Kidney (tissue), 13 donors: ENCODE measurements at regions not wholly inside any gene's neighbourhood (a gene's known extent, or its start where the extent isn't known, plus 50 kb on each side); places are given as distances from the start of the nearest gene placed in this dataset.

ENCODE experiments used
- DNase-seq, 5 donors: peaks; one replicate each; pipeline ENCODE4 v3.0.0-alpha.2; 2013 to 2020
- FAIRE-seq: peaks from 2 replicates; lab custom pipeline; 2012; peaks lifted over from hg19 to GRCh38; lab: Jason Lieb, UNC
- H3K27ac ChIP-seq, 2 donors: one replicate each; pipeline ENCODE4 v1.7.0; 2013; ENCODE audit warnings: low read depth in 2 of 2, low read length in 2 of 2, inconsistent platforms in 1 of 2
- H3K27me3 ChIP-seq: one replicate; pipeline ENCODE4 v1.7.1; 2013; ENCODE audit warnings: low read length, inconsistent platforms; ENCODE audit not compliant: control insufficient read depth, insufficient read depth
- H3K36me3 ChIP-seq, 3 donors: one replicate each; pipeline versions ENCODE4 v1.7.0 to v1.7.1; 2013; ENCODE audit warnings: low read length in 3 of 3, control low read depth in 1 of 3, inconsistent platforms in 1 of 3; ENCODE audit not compliant: insufficient read depth in 3 of 3, control insufficient read depth in 2 of 3
- H3K4me1 ChIP-seq, 3 donors: one replicate each; pipeline versions ENCODE4 v1.7.0 to v1.7.1; 2013; ENCODE audit warnings: low read length in 3 of 3, inconsistent platforms in 1 of 3, low read depth in 1 of 3; ENCODE audit not compliant: control insufficient read depth in 2 of 3, insufficient read depth in 2 of 3
- H3K4me3 ChIP-seq, 3 donors: one replicate each; pipeline versions ENCODE4 v1.7.0 to v1.8.1; 2013; ENCODE audit warnings: low read length in 3 of 3, control low read depth in 1 of 3, inconsistent platforms in 1 of 3
- H3K9ac ChIP-seq, 3 donors: one replicate each; pipeline versions ENCODE4 v1.7.0 to v1.7.1; 2013; ENCODE audit warnings: low read length in 3 of 3, control low read depth in 1 of 3, inconsistent platforms in 1 of 3
- H3K9me3 ChIP-seq, 3 donors: one replicate each; pipeline versions ENCODE4 v1.7.0 to v1.7.1; 2013; ENCODE audit warnings: low read length in 3 of 3, control low read depth in 1 of 3, inconsistent platforms in 1 of 3; ENCODE audit not compliant: control insufficient read depth in 2 of 3, insufficient read depth in 1 of 3
- intact Hi-C: fragments of 100-400 bp; cut with DNase I; formaldehyde crosslinking; loops from one replicate; pipeline ENCODE4 v1.11.1; 2022
- TF ChIP-seq, protein P1 (sequence below): IDR thresholded peaks from 3 replicates; pipeline ENCODE4 v1.5.1; 2012; ENCODE audit warnings: mild to moderate bottlenecking, moderate library complexity, borderline replicate concordance; ENCODE audit not compliant: insufficient read depth; ENCODE audit errors: extremely low read depth
- donor health status: control.
- donor health status: control.
- donor health status: control.
- donor health status: control.
- donor health status: control.
- donor health status: DM: yes; HTN: yes; CAD: no.
- donor health status: Normal renal cell carcinoma (clear cell type).

GRCh38 chr14:55807053-55807880 lies 227.3 kb downstream of the KTN1 start:
- Histone ChIP-seq H3K27me3 (no peaks in the 10 kb centered on the region), H3K4me1 (peaks cover 0 to 9% (median 8%) of the 10 kb centered on the region in 3 donors), H3K36me3 (no peaks in the 10 kb centered on the region), H3K9ac (no peak overlapping the region), H3K4me3 (no peak overlapping the region), H3K9me3 (no peaks in the 10 kb centered on the region), H3K27ac (peak overlapping the region; percentile 3 to 6)
- DNase-seq = peak; percentile 57 to 94 (median 72)
- TF ChIP-seq, protein P1, sequence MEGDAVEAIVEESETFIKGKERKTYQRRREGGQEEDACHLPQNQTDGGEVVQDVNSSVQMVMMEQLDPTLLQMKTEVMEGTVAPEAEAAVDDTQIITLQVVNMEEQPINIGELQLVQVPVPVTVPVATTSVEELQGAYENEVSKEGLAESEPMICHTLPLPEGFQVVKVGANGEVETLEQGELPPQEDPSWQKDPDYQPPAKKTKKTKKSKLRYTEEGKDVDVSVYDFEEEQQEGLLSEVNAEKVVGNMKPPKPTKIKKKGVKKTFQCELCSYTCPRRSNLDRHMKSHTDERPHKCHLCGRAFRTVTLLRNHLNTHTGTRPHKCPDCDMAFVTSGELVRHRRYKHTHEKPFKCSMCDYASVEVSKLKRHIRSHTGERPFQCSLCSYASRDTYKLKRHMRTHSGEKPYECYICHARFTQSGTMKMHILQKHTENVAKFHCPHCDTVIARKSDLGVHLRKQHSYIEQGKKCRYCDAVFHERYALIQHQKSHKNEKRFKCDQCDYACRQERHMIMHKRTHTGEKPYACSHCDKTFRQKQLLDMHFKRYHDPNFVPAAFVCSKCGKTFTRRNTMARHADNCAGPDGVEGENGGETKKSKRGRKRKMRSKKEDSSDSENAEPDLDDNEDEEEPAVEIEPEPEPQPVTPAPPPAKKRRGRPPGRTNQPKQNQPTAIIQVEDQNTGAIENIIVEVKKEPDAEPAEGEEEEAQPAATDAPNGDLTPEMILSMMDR = no peak
- no peak for FAIRE-seq
- intact Hi-C loops = no loop called here

- no peaks in the 10 kb centered on the region for H3K27me3 ChIP-seq
- DNase-seq (no peak), FAIRE-seq (no peak)
- H3K9me3 ChIP-seq = no peaks in the 10 kb centered on the region
- H3K9ac ChIP-seq = no peak overlapping the region
- H3K4me1 ChIP-seq = peaks cover 0 to 9% (median 8%) of the 10 kb centered on the region in 3 donors
- TF ChIP-seq, protein P1 = no peak
- H3K36me3 ChIP-seq = no peaks in the 10 kb centered on the region
- intact Hi-C loops = no loop called here
- no peak overlapping the region for H3K4me3 ChIP-seq
- H3K27ac ChIP-seq = peak overlapping the region in 1 of 2 donors; percentile 6
These were observed 227.9 kb downstream of the KTN1 start for GRCh38 chr14:55807881-55808379.

- no peaks in the 10 kb centered on the region for H3K9me3 ChIP-seq
- FAIRE-seq = no peak
- no peak for DNase-seq
- no peaks in the 10 kb centered on the region for H3K36me3 ChIP-seq
- no peaks in the 10 kb centered on the region for H3K4me1 ChIP-seq
- intact Hi-C loops = no loop called here
- no peak overlapping the region for H3K27ac ChIP-seq
- H3K9ac ChIP-seq = no peak overlapping the region
- TF ChIP-seq, protein P1 = no peak
- no peaks in the 10 kb centered on the region for H3K27me3 ChIP-seq
- H3K4me3 ChIP-seq = no peak overlapping the region
These were observed 233.6 kb downstream of the KTN1 start for GRCh38 chr14:55813630-55814029.
